DLD1 (cell line): ENCODE measurements at regions not wholly inside any gene's neighbourhood (a gene's known extent, or its start where the extent isn't known, plus 50 kb on each side); places are given as distances from the start of the nearest gene placed in this dataset.

ENCODE experiments used
- in situ Hi-C: cut with HindIII; loops from 2 replicates; pipeline ENCODE4 v1.10.0; 2017; ENCODE audit warnings: low sequenced_read_pairs

DNA sequence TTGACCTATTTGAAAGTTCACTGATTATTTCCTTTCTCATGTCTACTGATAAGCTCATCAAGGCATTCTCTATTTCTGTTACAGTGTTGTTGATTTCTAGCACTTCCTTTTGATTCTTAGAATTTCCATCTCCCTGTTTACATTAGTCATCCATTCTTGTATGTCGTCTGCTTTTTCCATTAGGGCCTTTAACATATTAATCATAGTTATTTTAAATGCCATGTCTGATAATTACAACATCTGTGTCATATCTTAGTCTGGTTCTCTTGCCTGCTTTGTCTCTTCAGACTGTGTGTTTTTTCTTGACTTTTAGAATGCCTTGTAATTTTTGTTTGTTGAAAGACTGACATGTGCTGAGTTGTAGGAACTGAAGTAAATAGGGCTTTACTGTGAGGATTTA lies 602.1 kb downstream of the SOX6 start:
- in situ Hi-C loops, result no loop called here

DNA sequence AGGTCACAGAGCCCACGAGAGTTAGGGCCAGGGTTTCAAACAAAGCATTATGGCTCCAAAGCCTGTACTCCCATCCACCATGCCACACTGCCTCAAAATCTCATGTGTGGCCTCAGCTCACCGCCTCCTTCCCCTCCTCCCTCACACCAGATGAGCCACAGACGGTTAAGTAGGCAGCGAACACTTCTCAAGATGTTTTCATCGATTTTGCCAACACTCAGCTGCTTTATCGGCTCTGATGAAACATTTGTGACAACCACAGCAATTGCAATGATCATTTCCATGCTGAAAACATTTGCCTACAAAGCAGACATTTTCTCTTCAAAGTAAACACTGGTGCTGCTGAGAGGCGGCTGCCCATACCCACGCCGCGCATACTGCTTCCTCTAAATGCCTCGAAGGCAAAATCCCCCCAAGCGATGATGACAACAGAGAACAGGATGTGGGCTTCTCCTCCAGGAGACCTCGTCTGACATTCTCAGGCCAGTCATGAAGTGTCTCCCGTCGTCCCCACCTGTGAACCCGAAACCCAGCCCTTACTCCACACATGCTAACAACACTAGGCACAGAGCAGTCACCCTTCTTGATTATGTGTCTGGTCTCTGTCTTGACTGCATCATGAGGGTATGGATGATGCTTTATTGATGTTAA lies 599.2 kb downstream of the SOX6 start:
- in situ Hi-C loops, result no loop called here

DNA sequence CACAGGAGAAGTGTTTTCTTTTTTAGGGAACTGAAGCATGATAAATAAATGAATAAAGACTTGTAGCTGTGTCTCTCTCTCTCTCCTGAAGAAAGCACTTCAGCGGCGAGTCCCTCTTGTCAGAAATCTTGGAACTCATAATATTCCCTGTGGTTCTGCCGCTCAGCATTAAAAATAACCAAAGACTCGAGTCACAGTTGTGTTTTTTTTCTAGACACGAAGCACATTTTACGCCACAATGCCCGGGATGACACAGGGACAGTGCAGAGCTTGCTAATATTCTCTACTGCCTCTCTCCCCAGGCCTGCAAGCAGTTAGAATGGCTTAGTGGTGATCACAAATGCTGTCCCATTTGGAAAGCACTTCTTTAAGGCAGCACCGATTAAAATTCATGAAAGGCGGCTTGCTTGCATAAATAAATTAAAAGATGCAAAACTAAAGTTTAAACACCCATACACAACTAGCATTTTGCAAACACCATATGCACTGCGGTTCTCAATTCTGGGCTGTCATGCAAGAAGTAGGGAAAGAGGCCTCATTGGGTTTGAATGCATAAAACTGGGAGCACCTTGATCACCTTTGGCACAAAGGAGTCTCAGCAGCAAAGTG lies 597.4 kb downstream of the SOX6 start:
- in situ Hi-C loops, result no loop called here

DNA sequence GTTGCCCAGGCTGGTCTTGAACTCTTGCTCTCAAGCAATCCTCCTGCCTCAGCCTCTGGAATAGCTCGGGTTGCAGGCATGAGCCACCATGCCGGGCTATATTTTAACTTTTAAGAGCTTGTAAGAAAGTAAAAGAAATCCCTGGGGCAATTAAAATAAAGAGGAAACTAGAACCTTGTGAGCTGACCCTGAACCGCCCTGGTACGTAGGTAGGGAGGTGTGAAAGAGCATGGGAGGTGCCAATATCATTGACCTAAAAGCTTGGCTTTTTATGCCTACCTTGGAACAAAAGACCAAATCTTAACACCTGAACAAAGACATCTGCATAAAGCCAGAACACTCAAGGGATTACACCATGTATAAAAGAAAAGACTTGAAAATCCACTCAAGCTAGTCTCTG lies 595.1 kb downstream of the SOX6 start:
- in situ Hi-C loops, result no loop called here

DNA sequence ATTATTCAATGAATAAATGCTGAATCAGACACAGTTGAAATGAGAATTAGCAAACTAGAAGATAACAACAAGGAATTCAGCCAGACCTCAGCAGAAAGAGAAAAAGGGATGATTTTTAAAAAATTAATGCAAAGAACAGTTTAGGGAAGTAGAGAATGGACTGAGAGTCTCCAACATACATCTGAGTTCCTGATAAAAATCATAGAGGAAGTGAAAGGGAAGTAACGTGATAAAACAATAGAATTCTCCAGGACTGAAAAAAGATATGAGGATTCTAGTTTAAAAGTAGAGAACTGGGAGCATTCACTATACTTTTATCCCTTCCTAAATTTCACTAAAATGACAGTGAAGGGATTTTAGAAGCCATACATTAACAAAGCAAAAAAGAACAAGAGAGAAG lies 592.0 kb downstream of the SOX6 start:
- in situ Hi-C loops, result no loop called here

DNA sequence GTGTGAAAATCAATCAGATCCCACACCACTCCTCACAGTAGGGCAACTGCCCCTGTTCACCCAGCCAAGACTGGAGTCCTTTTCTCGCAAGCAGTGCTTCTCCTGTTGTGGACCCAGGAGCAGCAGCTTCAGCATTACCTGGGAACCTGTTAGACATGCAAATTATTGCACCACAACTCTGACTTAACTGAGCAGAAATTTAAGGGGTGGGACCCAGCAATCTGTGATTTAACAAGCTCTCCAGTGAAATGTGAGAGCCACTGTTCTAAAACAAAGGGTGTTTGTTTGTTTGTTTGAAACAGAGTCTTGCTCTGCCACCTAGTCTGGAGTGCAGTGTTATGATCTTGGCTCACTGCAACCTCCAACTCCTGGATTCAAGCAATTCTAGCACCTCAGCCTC lies 591.4 kb downstream of the SOX6 start:
- in situ Hi-C loops, result no loop called here

DNA sequence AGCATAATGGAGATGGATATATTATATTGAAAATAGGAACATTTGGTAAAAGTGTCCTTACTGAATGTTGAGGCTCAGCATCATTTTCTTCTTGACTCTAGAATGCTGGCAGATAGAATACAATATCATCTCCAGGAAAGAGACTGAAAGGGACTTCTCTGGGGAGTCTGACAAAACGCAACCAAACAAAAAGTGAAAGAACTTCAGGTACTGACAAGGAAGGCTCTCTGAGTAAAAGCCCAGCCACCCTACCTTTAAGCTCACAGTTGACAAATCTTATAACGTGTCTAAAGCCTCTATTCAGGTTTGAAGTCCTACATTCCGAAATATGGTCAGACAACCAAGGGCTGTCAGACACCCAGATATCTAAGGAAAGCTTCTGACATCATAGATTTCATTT lies 590.8 kb downstream of the SOX6 start:
- in situ Hi-C loops, result no loop called here

DNA sequence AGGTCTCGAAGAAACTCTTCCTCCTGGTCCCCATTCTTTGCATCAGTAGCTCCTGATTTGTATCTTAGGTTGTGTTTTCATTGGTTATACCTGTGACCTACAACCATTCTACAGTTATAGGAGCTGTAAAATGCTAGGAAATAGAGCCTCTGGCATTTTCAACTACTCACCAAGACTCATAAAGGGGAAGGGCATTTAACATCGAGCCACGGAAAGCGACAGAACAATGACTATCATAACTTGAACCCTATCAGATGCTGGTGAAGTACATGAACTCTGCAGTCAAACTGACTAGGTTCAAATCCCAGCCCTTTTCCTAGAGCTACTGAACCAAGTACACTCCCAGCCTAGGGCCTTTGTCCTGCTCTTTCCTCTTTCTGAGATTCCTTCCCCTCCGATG lies 588.0 kb downstream of the SOX6 start:
- in situ Hi-C loops, result no loop called here

DNA sequence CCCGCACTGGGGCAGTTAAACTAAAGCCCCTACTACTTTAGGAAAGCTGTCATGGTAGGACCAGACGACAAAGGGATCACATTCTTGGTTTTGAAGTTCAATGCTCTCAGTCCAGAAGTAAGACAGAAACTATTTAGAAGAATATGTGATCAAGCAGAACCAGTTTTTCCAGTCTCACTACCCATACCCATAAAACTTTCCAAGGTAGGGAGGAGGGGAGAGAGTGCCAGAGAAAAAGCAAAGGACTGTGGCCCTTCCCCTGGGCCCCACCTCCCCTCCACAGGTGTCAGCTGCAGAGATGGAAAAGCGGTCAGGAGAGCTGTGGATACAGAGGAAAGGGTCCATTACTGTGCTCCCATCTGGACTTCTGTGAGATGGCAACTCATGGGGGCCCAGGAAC lies 587.1 kb downstream of the SOX6 start:
- in situ Hi-C loops, result no loop called here

DNA sequence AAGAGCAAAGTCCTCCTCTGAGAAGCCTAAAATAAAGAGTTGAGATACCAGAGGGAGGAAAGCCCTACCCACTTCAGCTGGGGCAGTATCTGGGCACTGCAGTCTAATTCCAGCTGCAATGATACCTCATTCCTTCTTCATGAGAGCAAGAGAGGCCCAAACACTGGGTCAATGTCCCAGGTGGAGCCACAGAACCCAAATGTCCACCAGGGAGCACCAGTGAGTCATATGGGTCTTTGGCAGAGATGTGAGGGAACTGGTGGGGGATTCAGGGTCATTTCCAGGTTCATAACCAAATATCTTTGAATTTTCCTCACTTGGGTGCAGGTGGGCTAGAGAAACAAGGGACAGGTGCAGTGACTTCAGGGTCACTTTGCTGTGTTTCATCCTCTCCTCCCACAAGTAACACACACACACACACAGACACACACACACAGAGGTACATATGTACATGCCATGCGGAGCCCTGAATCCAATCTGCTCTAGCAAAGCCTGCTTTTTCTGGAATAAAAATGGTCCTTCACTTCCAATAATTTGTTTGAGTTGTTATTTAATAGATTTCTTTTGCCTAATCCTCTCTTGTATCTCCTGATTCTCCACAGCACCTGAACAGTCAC lies 585.4 kb downstream of the SOX6 start:
- in situ Hi-C loops, result no loop called here

DNA sequence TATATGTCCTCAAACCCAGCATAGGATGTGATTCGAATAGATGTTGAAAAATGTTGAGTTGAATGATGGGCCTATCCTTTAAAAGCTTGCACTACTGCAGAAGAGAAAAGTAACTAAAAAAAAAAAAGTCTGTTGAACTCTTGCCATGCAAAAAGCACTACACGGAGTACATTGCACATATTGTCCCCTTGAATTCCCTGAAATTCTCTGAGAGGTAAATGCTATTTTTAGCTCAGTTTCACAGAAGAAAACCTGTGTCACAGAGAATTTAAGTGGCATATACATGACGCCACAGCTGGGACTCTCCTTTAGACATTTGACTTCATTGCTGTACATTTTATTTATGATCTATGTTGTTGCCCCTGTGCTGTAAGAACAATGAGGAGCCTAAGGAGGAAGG lies 583.8 kb downstream of the SOX6 start:
- in situ Hi-C loops, result no loop called here

DNA sequence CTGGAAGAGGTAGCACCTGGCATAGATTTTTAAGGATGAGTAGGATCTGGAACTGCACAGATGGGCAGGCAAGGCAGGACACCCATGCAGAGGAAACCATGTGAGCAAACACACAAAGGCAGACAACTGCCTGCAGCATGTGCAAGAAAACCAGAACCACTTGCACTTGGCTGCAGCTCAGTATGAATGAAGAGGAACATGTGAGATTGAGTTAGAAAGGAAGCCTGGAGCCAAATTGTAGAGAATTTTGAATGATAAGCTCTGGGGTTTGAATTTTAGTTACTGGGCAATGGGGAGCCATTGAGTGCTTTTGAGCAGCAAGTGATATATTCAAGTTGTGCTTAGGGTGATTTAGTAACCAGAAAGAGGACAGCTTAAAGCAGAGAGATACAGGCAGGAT lies 583.4 kb downstream of the SOX6 start:
- in situ Hi-C loops, result no loop called here

DNA sequence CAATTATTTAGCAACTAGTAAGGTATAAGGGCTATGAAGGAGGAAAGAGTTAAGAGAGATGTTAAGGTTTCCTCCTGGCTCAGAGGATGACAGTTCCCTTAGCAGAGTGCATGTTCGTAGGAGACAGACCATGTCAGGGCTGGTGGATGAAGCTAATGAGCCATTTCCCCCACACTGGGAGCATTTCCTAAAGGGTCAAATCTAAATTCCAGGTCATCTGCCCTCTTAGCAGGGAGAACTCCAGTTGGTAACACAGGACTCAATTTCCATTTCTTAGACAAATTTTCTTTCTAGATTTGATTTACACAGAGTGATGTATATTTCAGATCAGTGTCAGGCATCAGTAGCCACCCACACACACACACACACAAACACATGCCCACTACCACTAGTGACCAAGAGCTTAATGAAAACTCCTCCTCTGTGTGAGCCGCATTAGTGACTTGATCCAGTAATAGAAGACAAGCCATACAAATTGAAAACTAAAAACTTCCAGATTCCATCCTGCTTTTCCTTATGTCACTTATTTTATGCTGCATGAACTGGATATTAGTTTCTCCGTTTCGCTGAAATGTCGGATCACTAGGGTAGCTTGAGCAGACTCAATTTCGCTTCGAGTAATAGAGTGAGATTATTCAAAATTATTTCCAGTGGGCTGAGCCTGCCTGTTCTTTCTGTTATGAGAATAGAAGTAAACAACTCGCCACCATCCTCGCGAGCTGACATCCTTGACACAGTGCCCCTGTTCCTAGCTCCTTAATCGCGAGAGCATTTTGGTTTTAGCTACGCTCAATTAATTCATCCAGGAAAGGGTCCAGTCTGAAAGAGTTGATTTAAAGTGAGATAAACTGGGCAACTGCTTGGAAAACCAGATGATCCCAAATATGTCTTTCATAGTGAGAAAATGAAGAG lies 582.6 kb downstream of the SOX6 start:
- in situ Hi-C loops, result no loop called here

DNA sequence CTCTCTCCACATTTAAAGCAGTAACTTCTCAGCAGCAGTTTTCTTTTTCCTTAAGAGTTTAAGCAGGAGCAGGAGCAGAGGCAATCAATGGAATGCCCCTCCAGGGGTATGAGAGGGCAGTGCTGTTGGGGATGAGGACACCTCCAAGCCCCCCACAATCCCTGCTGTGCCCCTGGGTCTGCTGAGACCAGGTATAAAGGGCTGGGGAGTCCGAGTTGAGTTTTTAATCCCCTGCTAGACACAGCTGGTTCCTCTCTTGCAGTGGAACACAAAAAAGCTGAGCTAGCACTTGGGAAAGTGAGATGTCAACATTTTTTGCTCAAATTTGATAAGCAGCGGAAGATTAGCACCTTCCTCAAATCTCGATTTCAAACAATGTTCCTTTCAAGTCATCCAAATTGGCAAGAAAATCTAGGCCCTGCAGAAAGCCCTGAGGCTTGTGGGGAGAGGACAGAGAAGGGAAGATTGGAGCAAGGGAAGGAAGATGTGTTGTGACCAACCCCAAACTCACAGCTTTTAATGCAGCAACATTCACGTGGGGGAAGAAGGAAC lies 581.9 kb downstream of the SOX6 start:
- in situ Hi-C loops, result no loop called here

DNA sequence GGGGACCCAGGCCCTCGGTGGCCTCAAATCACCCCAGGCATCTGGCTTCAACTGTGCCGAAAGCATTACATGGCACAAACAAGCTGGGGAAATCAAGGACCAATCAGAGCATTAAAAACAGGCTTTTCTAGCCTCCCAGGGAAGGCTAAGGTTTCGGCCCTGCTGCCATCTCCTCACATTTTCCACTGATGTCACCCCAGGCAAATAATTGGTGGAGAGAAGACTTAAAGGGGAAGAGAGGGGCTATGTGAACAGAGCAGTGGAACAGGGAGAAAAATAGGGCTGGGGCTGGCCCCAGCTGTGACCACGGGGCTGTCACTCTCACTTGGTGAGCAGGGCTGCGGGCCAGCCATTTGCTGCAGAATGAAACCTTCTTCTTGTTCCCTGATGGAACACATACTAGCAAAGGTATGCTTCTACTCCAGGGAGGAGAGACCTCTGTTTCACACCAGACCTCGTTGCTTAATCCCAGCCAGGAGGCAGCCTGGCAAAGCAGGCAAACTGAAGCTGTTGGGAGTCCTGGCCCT lies 581.3 kb downstream of the SOX6 start:
- in situ Hi-C loops, result no loop called here

DNA sequence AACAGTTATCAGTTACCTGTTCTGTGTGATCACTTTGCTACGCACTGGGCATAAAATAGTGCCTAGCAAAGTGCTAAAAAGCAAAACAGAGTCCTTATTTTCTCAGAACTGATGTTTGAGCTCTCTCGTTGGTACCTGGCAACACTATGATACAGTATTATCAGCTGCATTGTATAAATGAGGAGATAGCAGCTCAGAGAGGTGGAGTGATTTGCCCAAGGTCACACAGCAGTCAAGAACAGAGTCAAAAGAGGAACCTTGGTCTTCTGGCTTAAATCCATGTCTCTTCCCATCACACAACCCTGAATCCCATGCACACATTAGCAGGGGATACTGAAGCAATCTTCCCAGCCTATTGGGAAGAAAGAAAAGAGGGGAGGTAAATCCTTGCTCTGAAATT lies 580.5 kb downstream of the SOX6 start:
- in situ Hi-C loops, result no loop called here

DNA sequence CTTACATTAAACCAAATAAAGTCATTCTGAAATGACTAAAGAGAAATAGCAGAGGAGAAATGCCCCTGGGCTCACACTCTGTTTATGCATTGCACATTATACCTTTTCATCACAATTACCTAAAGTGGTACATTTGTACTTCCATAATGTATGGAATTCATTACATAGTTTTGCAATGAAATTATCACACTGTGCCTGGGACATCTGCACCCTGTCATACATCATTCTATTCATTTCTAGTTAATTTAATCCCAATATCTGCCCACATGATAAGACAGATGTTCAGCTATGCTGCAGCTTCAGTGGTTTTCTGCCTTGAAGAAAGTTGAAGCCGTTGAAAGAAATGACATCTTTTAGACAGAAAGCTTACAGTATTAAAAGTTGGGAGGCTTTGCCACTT lies 580.0 kb downstream of the SOX6 start:
- in situ Hi-C loops, result no loop called here

DNA sequence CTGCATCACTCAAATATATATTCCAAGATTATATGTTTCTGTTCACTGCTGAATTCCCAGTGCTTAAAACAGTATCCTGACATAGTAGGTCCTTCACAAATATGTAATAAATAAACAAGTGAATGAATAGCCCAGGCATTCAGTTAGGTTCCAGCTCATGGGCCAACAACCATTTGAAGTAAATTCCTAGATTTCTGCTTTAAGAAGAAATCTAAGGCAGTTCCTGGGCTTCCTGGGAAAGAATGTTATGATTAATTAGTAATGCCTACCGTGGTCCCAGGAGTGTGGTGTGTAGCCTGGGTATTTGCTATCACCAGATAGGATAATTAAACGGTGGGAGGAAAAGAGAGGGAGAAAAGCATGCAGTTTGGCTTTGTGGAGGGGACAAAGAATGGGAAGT lies 576.8 kb downstream of the SOX6 start:
- in situ Hi-C loops, result no loop called here

DNA sequence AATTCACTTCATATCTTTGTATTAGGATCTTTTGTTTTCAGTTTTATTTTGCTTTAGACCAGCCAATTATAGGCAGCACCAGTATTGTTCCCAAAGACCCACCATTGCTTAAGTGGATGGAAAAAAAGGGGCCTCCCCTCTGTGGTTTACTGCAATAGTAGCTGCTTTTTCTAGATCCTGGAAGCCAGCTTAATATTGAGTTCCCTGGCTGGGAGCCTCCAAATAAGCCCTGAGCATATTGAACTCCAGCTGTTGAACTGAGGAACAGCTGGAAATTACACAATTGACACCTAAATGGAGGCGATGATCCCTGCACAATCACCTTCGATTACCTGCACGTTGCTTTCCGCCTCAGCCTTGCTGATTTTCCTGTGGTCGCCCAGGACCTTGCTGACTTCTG lies 576.0 kb downstream of the SOX6 start:
- in situ Hi-C loops, result no loop called here

DNA sequence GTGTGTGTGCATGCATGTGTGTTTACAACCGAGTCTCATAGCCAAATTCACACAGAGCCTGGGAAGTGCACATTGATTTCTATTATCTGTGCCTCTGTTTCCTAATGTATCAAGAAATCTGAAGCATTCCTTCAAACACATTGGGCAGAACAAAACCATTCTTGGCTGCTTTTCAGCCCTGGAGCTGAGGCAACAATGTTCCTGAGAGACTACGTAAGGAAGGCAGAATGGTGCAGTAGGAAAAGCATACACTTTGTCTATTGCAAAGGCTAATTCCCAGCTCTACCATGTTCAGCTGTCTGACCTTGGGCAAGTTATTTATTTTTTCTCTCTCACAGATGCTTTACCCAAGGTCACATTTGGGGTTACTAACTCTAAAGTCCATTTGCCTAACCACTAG lies 575.5 kb downstream of the SOX6 start:
- in situ Hi-C loops, result no loop called here

DNA sequence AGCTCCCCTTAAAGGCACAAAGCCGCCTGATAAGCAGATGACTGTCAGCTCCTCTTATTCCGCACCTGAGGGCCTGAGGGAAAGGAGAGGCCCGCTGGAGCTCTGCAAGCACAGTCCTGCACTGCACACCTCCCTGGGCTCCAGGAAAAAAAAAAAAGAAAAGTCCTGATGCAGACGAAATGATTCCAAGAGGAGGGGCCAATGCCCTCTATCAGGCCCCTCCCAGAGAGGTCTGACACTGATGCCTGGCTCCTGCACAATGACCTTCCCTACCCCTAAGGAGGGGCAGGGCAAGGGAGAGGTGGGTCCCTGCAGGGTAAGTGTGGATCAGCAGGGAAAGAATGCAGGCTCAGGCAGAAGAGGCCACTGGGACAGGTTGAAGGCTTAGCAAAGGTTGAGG lies 572.7 kb downstream of the SOX6 start:
- in situ Hi-C loops, result no loop called here
